Panc1 (cell line): ENCODE measurements at regions not wholly inside any gene's neighbourhood (a gene's known extent, or its start where the extent isn't known, plus 50 kb on each side); places are given as distances from the start of the nearest gene placed in this dataset.

Experiments
- ATAC-seq: fragments of 200-7000 bp; cut with Tn5 transposase; 2 replicates; pipeline ENCODE4 v1.9.1; 2020; ENCODE audit warnings: mild to moderate bottlenecking, moderate library complexity
- BruUV-seq: library from RNA; stranded (reverse); fragments of 400-500 nt; replicated peaks from 2 replicates; lab custom pipeline; 2021; lab: Mats Ljungman, UMichigan
- CTCF ChIA-PET: fragments of 300-600 bp; sonication (Branson Sonifier 250); formaldehyde crosslinking; loops from one replicate; lab custom pipeline; 2022; ENCODE audit warnings: antibody characterized with exemption; lab: Charles Lee
- POLR2A ChIA-PET: fragments of 300-600 bp; sonication (Branson Sonifier 250); formaldehyde crosslinking; loops from one replicate; lab custom pipeline; 2022; ENCODE audit warnings: antibody characterized with exemption; lab: Charles Lee
- DNase-seq: peaks from one replicate; pipeline ENCODE4 v3.0.0-alpha.2; 2010; ENCODE audit warnings: low read depth, low spot score
- H3K27ac ChIP-seq: 2 replicates; pipeline ENCODE4 v1.5.1; 2011; ENCODE audit warnings: mild to moderate bottlenecking, low read length, inconsistent platforms
- H3K27me3 ChIP-seq: fragments of 200-500 bp; sonication (Bioruptor generic); 2 replicates; pipeline ENCODE4 v1.6.0; 2014; ENCODE audit warnings: low read length, inconsistent platforms; ENCODE audit not compliant: control insufficient read depth, insufficient read depth
- H3K36me3 ChIP-seq: fragments of 200-500 bp; sonication (Bioruptor generic); 2 replicates; pipeline ENCODE4 v1.5.1; 2014; ENCODE audit warnings: inconsistent platforms, mild to moderate bottlenecking, low read length, moderate library complexity; ENCODE audit not compliant: control insufficient read depth, insufficient read depth
- H3K4me1 ChIP-seq: 2 replicates; pipeline ENCODE4 v1.5.1; 2011; ENCODE audit warnings: inconsistent platforms, mild to moderate bottlenecking, low read length, moderate library complexity; ENCODE audit not compliant: control insufficient read depth, insufficient read depth
- H3K4me3 ChIP-seq, 2 experiments: 2 replicates each; pipeline ENCODE4 v1.5.1; 2011 to 2012; ENCODE audit warnings: low read depth in 2 of 2, low read length in 2 of 2, mild to moderate bottlenecking in 2 of 2, inconsistent platforms in 1 of 2, moderate library complexity in 1 of 2
- H3K9me3 ChIP-seq: fragments of 200-500 bp; sonication (Bioruptor generic); 2 replicates; pipeline ENCODE4 v1.5.1; 2014; ENCODE audit warnings: low read depth, mild to moderate bottlenecking, inconsistent platforms, low read length, moderate library complexity; ENCODE audit not compliant: control insufficient read depth, insufficient read depth
- POLR2AphosphoS5 ChIP-seq: IDR thresholded peaks from 2 replicates; pipeline ENCODE4 v1.6.1; 2012; ENCODE audit warnings: mild to moderate bottlenecking, low read depth, low read length, moderate library complexity
- SIN3A ChIP-seq: IDR thresholded peaks from 2 replicates; pipeline ENCODE4 v1.6.1; 2012; ENCODE audit warnings: low read depth, mild to moderate bottlenecking, low read length, moderate library complexity, borderline replicate concordance; ENCODE audit not compliant: insufficient read depth
- TCF7L2 ChIP-seq: IDR thresholded peaks from 2 replicates; pipeline ENCODE4 v1.6.1; 2011; ENCODE audit warnings: mild to moderate bottlenecking, low read depth, low read length, inconsistent platforms
- in situ Hi-C: cut with HindIII; loops from 2 replicates; pipeline ENCODE4 v1.10.0; 2016; ENCODE audit warnings: low sequenced_read_pairs, low pct_unique_long_range_greater_than_20kb
- intact Hi-C: fragments of 100-400 bp; cut with micrococcal nuclease; formaldehyde crosslinking; loops from one replicate; pipeline ENCODE4 v1.10.0; 2022; ENCODE audit not compliant: unreplicated experiment
- TF ChIP-seq, protein P1 (sequence below), 2 experiments: IDR thresholded peaks; 2 replicates each; pipeline ENCODE4 v1.6.1; 2011 to 2012; ENCODE audit warnings: low read depth in 2 of 2, control low read depth in 1 of 2, low read length in 1 of 2, mild to moderate bottlenecking in 1 of 2, moderate library complexity in 1 of 2; ENCODE audit not compliant: insufficient read depth in 1 of 2
- TF ChIP-seq, protein P2 (sequence below): fragments of 450-650 bp; IDR thresholded peaks from 2 replicates; pipeline ENCODE4 v1.5.1; 2017; ENCODE audit warnings: mild to moderate bottlenecking

DNA sequence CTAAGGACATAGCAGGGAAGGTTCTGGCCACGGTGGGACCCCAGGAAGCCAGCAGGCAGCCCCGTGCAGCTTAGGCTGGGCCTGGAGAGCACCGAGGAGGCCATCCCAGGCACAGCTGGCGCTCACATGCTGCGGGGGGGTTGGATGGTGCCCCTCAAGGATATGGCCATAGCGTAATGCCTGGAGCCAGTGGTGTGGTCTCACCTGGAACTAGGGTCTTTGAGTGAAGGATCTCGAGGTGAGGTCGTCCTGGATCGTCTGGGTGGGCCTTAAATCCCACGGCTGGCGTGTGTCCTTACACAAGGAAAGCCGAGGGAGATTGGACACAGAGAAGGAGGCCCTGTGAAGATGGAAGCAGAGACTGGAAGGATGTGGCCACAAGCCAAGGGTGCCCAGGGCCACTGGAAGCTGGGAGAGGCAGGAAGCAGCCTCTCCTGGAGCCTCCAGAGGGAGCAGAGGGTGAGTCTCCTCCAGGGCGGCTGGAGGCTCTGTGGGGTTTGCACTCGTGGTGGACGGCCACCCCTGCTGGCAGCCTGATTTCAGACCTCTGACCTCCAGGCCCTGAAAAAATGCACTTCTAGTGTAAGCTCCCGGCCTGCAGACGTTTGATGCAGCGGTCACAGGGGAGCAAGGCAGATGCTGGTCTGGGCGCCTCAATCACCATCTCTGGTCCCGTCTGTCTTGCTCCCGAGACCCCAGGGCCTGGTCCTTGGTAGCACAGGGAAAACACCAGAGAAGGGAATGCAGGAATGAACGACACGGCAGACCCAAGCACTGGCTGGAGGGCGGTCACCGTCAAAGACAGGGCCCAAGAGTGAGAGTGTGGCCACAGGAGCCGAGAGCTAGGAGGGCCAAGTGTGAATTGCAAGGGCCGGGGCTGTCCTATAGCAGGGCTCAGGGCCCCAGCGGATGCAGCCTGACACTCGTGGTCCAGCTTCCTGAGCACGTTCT is 218.6 kb downstream of the KIF26A start:
- H3K27ac ChIP-seq, result no peak overlapping the region
- H3K4me3 ChIP-seq, result no peak overlapping the region
- DNase-seq (no peak), ATAC-seq (no peak)
- TF ChIP-seq TCF7L2 (no peak), SIN3A (no peak), POLR2AphosphoS5 (no peak)
- TF ChIP-seq, protein P1, sequence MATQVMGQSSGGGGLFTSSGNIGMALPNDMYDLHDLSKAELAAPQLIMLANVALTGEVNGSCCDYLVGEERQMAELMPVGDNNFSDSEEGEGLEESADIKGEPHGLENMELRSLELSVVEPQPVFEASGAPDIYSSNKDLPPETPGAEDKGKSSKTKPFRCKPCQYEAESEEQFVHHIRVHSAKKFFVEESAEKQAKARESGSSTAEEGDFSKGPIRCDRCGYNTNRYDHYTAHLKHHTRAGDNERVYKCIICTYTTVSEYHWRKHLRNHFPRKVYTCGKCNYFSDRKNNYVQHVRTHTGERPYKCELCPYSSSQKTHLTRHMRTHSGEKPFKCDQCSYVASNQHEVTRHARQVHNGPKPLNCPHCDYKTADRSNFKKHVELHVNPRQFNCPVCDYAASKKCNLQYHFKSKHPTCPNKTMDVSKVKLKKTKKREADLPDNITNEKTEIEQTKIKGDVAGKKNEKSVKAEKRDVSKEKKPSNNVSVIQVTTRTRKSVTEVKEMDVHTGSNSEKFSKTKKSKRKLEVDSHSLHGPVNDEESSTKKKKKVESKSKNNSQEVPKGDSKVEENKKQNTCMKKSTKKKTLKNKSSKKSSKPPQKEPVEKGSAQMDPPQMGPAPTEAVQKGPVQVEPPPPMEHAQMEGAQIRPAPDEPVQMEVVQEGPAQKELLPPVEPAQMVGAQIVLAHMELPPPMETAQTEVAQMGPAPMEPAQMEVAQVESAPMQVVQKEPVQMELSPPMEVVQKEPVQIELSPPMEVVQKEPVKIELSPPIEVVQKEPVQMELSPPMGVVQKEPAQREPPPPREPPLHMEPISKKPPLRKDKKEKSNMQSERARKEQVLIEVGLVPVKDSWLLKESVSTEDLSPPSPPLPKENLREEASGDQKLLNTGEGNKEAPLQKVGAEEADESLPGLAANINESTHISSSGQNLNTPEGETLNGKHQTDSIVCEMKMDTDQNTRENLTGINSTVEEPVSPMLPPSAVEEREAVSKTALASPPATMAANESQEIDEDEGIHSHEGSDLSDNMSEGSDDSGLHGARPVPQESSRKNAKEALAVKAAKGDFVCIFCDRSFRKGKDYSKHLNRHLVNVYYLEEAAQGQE (IDR thresholded peaks at IDR 0.05; ENCODE audit: insufficient read depth in 1 of 2, low read depth in 2 of 2, low read length in 1 of 2), result no peak
- TF ChIP-seq, protein P2, sequence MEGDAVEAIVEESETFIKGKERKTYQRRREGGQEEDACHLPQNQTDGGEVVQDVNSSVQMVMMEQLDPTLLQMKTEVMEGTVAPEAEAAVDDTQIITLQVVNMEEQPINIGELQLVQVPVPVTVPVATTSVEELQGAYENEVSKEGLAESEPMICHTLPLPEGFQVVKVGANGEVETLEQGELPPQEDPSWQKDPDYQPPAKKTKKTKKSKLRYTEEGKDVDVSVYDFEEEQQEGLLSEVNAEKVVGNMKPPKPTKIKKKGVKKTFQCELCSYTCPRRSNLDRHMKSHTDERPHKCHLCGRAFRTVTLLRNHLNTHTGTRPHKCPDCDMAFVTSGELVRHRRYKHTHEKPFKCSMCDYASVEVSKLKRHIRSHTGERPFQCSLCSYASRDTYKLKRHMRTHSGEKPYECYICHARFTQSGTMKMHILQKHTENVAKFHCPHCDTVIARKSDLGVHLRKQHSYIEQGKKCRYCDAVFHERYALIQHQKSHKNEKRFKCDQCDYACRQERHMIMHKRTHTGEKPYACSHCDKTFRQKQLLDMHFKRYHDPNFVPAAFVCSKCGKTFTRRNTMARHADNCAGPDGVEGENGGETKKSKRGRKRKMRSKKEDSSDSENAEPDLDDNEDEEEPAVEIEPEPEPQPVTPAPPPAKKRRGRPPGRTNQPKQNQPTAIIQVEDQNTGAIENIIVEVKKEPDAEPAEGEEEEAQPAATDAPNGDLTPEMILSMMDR, result no peak
- no peaks in the 10 kb centered on the region for H3K4me1 ChIP-seq
- no peaks in the 10 kb centered on the region for H3K9me3 ChIP-seq
- no peaks in the 10 kb centered on the region for H3K27me3 ChIP-seq
- ChIA-PET POLR2A (no interaction called here), CTCF (interaction anchor here (0.7 kb wide), 1 partner anchor 207 kb away, joined by 16 read pairs; no protein-coding TSS in a partner anchor)
- intact Hi-C loops (no loop called here), in situ Hi-C loops (no loop called here)
- H3K36me3 ChIP-seq, result no peaks in the 10 kb centered on the region
- no TSS peak for BruUV-seq

DNA sequence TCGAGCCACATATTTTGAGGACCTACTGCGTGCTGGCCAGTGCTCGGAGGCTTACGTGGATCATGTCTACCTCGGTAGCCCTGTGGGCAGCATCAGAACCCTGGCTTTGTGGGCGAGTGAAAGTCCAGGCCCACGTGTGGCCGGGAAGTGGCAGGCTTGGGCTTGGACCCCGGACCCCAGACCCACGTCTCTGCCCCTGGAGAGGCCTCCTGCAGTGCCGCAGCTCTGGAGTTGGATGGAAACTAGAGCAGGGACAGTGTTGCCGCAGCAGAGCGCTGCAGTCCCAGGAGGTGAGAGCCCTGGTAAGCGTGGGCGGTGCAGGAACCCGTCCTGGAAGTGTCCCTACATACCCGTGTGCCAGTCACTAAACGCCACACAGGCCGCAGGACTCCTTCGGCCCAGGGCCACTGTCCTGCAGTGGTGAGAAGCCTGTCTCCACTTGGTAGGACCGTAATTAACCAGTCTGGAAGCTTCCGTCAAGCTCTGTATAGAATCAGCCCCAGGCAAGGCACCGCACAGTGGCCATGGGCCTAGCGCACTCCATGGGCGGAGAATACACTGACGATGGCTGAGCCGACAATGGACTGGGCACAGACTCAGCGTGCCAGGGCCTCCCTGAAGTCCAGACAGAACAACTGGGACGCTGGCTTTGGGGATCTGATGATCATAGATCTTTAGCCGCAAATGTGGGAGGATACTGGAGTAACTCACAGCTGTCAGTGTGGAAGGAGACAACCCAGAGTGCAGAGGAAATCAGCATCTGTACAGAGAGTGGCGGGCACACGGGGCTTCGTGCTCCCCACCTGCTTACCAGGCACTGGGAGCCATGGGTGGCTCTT is 219.5 kb downstream of the KIF26A start:
- POLR2A ChIA-PET, result no interaction called here
- CTCF ChIA-PET, result no interaction called here
- DNase-seq (no peak), ATAC-seq (no peak)
- TF ChIP-seq SIN3A (no peak), TCF7L2 (no peak), POLR2AphosphoS5 (no peak)
- TF ChIP-seq, protein P2, result no peak
- TF ChIP-seq, protein P1 (IDR thresholded peaks at IDR 0.05; ENCODE audit: insufficient read depth in 1 of 2, low read depth in 2 of 2, low read length in 1 of 2), result no peak
- no peaks in the 10 kb centered on the region for H3K9me3 ChIP-seq
- no peaks in the 10 kb centered on the region for H3K27me3 ChIP-seq
- in situ Hi-C loops, result no loop called here
- no peaks in the 10 kb centered on the region for H3K4me1 ChIP-seq
- H3K4me3 ChIP-seq, result no peak overlapping the region
- BruUV-seq, result no TSS peak
- no peaks in the 10 kb centered on the region for H3K36me3 ChIP-seq
- H3K27ac ChIP-seq, result no peak overlapping the region
- intact Hi-C loops, result no loop called here
